RPMI8226 (cell line): ENCODE measurements at regions not wholly inside any gene's neighbourhood (a gene's known extent, or its start where the extent isn't known, plus 50 kb on each side); places are given as distances from the start of the nearest gene placed in this dataset.

Experiments
- DNase-seq: peaks from one replicate; pipeline ENCODE4 v3.0.0-alpha.2; 2015

- no peak for DNase-seq
Measured at GRCh38 chr3:147604136-147604535, 195.0 kb downstream of the ZIC1 start.

- DNase-seq: peak; percentile 5
Measured at GRCh38 chr3:147613725-147614124, 204.6 kb downstream of the ZIC1 start.

- no peak for DNase-seq
Measured at GRCh38 chr3:147614210-147614609, 205.0 kb downstream of the ZIC1 start.

DNA sequence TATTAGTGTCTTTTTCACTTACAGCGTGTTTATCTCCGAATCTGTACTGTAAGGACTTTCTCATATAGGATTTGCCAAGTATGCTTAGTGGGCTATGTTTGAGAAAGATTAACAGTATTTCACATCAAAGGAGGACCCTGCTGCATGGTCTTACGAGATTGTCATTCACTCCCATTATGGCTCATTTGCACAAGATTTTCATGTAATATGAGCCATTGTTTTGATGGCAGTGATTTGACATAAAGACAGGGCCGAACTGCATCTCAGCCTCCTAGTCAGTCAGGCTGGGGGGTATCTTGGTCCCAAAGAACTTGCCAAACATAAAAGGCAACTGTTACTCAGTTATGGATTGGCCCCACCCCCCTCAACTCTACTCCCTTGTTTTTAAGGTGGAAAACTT, 205.9 kb downstream of the ZIC1 start:
- DNase-seq: no peak

DNA sequence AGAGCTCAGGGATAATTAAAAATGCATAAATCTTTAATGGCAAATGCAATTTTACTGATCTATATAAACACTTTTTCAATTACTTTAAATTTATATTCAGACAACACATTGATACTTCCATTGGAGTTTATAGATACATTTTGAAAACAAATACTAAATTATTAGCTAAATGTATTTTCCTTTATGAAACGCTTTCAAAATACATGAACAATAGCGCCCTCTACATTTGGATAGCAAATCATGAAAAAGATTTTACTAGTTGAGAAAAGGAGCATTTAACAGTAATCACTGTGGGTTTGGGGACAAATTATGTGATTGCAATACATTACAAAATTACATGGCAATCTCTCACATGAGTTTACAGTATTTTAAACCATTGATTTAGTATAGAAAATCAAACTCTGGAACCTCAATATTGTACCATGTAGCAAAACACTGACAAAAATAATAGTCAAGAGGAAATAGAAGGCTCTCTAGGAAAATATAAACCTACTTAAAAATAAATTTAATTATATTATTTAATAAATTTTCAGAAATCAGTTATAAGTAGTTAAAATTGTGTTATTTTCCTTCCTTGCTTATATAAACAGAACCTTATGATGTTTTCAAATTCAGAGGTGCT, 207.9 kb downstream of the ZIC1 start:
- peak; percentile 42 for DNase-seq

- no peak for DNase-seq
Measured at GRCh38 chr3:147618691-147619090, 209.5 kb downstream of the ZIC1 start.

DNA sequence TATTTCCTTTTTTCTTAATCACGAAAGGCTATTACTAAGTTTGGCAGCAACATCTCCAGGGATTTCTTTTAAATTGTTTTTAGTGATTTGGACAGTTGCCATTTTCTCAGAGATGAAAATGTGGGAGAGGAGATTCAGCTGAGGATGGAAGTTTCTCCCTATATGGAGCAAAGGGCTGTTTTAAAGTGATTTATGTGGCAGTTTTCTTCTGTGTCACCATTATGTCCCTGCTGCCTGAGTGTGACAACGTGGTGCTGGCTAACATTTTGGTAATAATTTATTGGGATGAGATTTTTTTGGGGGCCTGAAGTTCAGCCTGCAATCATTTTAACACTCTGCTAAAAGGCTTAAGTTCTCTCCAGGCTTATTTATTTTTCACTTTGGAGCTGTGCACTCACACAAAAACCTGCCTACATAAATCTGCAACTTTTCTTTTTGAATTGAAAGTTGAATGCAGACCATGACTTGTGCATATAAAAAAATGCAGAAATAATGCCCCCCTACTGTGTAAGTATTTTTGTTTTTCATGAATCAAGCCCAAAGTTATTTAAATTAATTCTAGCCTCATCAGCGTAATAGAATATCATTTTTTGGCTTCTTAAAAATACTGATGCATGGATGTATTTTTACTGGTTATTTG, 210.9 kb downstream of the ZIC1 start:
- no peak for DNase-seq

- no peak for DNase-seq
Measured at GRCh38 chr3:147620906-147621305, 211.7 kb downstream of the ZIC1 start.

- DNase-seq: no peak
Measured at GRCh38 chr3:147630921-147631415, 221.8 kb downstream of the ZIC1 start.

GRCh38 chr3:147640781-147641180, 231.6 kb downstream of the ZIC1 start:
- no peak for DNase-seq

DNA sequence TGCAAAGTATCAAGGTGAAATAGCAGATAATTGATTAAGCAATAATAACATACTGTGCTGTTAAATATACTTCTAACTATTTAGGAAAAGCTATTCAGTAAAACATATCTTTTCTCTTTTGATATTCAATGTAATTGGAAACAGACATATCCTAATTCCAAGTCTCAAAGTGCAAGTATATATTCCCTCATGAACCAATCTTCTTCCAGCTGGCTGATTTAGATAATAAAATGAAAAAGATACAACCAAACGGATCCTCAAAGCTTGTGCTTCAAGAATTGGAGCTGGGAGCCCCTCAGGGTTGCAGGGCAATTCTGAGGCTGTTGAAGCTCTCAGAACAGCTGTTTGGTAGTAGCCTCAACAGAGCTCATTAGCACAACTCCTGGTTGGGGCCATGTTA, 236.6 kb downstream of the ZIC1 start:
- DNase-seq: no peak

DNA sequence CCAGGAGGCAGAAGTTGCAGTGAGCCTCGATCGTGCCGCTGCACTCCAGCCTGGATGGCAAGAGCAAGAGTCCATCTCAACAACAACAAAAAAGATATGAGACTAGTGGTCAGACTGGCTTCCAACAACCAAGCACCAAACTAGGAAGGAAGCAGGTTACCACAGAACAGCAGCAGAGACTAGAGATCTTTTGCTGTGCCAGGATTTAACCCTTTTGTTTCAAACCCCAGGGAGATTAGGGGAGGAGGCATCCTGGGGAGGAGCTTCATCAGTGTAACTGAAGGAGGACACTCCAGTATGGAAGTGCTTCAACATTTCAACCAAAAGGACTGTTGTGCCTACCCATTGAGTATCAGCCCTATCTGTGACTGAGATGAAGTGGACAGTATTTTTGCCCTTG, 240.3 kb downstream of the ZIC1 start:
- DNase-seq: no peak

DNA sequence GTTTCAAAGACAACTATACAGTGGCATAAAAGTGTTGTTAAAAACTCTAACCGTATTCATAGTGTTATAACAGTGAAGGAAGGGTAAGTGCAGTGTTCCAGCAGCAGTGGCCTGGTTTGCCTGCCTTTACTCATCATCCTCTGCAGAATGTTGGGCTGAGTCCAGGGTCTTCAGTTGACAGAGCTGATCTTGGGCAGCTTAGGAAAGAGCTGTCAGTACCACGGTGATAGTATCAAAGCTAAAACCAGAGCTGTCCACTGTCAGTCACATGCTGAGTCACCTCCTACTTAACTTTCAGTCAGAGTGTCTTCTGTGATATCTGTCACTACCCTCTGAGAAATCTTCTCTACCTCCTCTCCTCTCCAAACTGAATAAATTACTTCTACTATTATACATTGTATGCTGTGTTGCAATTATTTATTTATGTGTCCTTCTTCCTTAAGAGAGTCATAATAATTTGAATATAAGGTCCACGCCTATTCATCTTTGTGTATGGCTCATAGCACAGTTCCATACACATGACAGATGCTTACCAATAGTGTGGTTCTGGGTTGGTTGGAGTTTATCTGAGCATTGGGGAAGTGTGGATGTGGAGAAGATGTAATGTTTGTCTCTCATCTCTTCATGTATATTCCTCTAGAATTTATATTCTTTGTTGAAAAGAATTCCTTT, 242.1 kb downstream of the ZIC1 start:
- no peak for DNase-seq

DNA sequence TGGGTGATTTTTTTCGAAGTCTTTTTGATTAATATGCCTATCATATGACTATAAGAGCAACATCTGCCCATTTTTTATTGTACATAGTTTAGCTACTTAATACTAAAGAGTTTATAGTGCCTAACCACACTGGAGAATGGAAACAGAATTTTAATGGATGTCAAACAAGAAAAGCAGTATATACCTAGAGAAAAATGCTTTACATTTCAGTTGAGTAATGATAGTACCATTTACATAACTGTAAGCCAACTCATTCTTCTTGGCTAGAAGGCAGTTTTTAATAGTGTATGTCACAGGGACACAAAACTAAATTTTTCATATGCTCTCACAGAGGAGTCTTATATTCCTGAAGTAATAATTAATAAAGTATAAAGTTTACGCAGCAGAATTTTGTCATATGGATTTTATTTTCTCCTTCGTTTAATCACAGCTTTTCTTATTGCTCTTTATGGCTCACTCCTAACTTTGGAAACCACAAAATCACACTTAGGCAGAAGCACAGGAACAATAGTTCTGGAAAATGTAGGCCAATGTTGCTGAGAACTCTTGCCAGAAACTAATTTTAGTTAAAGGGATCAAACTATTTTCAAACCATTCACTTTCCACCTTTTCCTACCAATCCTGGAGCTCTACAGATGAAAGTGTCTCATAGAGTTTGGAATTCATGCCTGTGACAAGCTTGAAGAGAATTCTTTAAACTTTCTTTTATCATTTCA, 243.6 kb downstream of the ZIC1 start:
- no peak for DNase-seq

DNA sequence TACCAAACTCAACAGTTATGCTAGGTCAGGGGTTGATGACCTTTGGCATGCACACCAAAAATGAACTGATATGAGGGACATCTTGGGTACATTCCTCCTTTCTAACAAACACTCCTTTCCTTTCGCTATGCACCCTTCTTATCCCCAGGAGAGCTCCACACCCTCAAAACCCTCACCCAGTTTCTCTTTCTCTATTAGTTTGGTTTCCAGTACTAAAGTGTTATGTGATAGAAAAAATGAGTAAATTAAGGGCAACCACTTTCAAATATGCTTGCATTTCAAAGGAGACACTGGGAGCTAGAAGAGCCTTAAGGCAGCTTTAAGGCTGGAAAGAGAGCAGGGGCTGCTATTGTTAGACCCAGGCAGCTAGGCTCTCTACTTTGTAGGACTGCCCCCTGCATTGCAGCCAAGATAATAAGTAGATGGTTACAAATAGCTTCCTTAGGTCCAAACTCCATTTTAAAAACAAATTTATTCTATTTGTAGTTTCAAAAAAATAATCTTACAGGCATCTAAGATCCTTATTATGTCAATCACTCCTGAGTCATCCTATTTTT, 244.3 kb downstream of the ZIC1 start:
- DNase-seq: no peak

DNA sequence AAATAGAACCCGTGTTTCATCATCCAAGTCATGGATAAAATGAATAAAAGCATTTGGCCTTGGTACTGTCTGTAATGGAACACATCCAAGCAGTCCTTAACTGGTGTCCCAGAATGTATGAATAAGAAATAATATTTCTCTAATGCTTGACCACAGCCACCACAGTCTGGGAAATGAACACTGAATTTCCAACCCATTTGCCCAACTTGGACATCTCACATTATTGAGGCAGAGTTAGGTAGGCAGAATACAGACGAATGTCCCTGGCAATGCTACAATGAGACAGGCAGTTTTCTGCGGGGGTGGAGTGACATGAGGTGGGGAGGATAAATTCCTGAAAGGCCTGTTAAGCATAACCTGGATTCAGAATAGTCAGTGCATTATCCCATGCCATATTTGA, 245.7 kb downstream of the ZIC1 start:
- DNase-seq: no peak

- no peak for DNase-seq
Measured at GRCh38 chr3:147655236-147655635, 246.1 kb downstream of the ZIC1 start.

DNA sequence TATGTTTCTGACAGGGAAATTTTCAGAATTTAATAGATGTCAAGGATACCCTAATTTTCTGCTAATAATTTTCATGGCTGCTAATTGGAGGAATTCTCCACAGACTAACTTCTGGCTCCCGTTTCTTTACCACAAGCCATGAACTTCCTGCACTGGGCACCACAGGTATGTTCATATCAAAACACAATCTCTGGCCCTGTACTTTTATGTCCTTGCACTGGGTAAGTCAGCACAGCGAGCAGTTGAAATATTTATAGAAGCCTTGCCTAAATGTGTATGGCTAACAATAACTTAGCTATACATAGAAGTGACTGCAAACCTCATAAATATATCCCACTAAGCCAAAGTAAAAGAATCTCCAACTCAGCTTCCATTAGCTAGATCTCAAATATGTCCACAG, 246.9 kb downstream of the ZIC1 start:
- DNase-seq: no peak

DNA sequence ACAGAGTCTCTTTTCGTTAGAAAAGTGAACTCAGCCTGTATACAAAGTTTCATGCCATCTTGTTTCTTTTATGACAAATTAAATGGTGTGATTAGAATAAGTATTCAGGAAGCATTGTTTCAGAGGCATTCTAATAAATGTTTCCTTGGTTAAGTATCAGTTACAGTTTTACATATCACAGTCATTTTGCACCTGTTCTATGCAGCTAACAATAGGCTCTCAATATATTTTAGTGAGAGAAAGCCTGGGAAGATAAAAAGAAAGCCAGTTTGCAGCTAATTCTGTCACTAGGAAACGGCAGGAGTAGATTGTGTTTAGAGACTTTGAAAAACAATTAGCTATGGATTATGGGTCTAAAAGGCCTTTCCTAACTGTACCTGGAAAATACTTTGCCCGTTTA, 252.8 kb downstream of the ZIC1 start:
- no peak for DNase-seq

GRCh38 chr3:147662705-147663104, 253.5 kb downstream of the ZIC1 start:
- no peak for DNase-seq

DNA sequence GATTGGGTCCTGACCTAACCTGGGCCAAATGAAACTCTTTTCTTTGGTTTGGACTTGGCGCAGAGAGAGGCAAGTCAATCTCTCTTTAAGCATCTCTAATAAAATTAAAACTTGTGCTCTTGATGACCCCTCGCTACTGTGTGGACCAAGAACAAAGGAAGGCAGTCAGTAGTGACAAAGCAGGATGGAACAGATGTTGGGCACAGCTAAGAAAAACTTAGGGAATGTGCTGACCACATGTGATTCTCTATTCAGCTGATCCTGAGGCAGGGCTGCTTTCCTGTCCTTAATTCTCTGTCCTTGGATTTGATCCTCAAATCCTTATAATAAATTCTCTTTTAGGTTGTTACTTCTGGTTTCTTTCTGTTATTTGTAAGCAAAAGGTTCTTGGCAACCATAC, 259.9 kb downstream of the ZIC1 start:
- no peak for DNase-seq

DNA sequence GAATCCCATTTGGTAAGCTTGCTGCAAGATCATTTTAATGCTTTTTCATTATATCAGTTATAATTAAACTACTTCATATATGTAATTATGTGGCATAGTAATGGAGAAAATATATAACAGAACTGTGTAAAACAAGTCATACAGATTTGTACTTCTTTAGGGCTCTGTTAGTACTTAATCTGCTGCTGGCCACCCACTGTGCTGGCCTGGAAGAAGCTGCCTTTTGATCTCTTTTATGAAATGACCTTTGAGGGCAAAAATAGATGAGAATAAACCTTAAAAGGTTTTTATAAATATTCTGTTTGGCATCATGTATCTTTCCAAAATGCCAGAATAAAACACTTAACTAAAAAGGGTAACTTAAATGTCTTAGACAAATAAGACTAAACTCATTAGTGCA, 262.9 kb downstream of the ZIC1 start:
- no peak for DNase-seq

DNA sequence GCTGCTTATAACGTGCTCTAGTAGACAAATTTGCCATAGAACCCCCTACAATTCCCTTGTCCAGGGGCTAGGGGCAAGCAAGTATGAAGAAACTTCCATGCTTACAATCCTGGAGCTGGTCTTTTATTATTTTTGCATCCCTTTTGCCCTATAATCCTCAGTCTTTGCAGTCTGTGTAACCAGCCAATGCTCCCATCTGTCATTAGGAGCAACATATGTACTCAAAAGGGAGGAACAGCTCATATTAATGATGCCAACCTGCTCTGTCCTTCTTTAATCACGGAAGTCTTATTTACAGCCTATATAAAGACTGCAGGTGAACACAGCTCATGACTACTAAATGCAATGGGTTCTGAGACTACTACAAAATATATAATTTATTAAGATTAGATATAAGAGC, 263.3 kb downstream of the ZIC1 start:
- no peak for DNase-seq
